Neural crest cell (in vitro differentiated cells): ENCODE measurements at regions not wholly inside any gene's neighbourhood (a gene's known extent, or its start where the extent isn't known, plus 50 kb on each side); places are given as distances from the start of the nearest gene placed in this dataset.

Experiments
- DNase-seq: peaks from one replicate; pipeline ENCODE4 v3.0.0; 2021; ENCODE audit warnings: low read depth, mixed read lengths, low spot score
- H3K27ac Mint-ChIP-seq: one replicate; pipeline ENCODE4 v1.8.0; 2021; ENCODE audit warnings: mild to moderate bottlenecking, mixed read lengths; ENCODE audit not compliant: unreplicated experiment
- H3K27me3 Mint-ChIP-seq: 2 replicates; pipeline ENCODE4 v1.8.0; 2021; ENCODE audit warnings: low read depth, mild to moderate bottlenecking, mixed read lengths
- H3K36me3 Mint-ChIP-seq: 2 replicates; pipeline ENCODE4 v1.8.0; 2021; ENCODE audit warnings: low read depth, mild to moderate bottlenecking, mixed read lengths
- H3K4me1 Mint-ChIP-seq: 2 replicates; pipeline ENCODE4 v1.8.0; 2021; ENCODE audit warnings: mixed read lengths
- H3K4me3 Mint-ChIP-seq: one replicate; pipeline ENCODE4 v1.8.0; 2021; ENCODE audit warnings: mild to moderate bottlenecking, mixed read lengths
- H3K9me3 Mint-ChIP-seq: 2 replicates; pipeline ENCODE4 v1.8.0; 2021; ENCODE audit warnings: mixed read lengths
- CTCF ChIP-seq: fragments of 200-600 bp; sonication (generic); conservative IDR thresholded peaks from 2 replicates; pipeline ENCODE4 v1.5.0; 2021; ENCODE audit warnings: antibody characterized with exemption, mild to moderate bottlenecking

GRCh38 chr13:74570834-74571233 lies 436.6 kb upstream of the KLF12 start:
- Mint-ChIP-seq H3K4me1 (peaks cover 13% of the 10 kb centered on the region), H3K4me3 (no peak overlapping the region), H3K27ac (no peak overlapping the region), H3K9me3 (no peaks in the 10 kb centered on the region), H3K27me3 (no peaks in the 10 kb centered on the region), H3K36me3 (no peaks in the 10 kb centered on the region)
- no peak for DNase-seq
- no peak for TF ChIP-seq CTCF

- no peaks in the 10 kb centered on the region for H3K36me3 Mint-ChIP-seq
- no peak overlapping the region for H3K4me3 Mint-ChIP-seq
- no peak for TF ChIP-seq CTCF
- no peak overlapping the region for H3K27ac Mint-ChIP-seq
- DNase-seq, result no peak
- no peaks in the 10 kb centered on the region for H3K27me3 Mint-ChIP-seq
- H3K4me1 Mint-ChIP-seq, result peaks cover 7% of the 10 kb centered on the region
- peaks cover 2% of the 10 kb centered on the region for H3K9me3 Mint-ChIP-seq
Observed at GRCh38 chr13:74570046-74570445, 435.8 kb upstream of the KLF12 start.

GRCh38 chr13:74569251-74569650 lies 435.0 kb upstream of the KLF12 start:
- no peak overlapping the region for H3K4me3 Mint-ChIP-seq
- H3K36me3 Mint-ChIP-seq, result no peaks in the 10 kb centered on the region
- H3K27me3 Mint-ChIP-seq, result no peaks in the 10 kb centered on the region
- H3K9me3 Mint-ChIP-seq, result peaks cover 5% of the 10 kb centered on the region
- DNase-seq, result no peak
- no peak for TF ChIP-seq CTCF
- peaks cover 3% of the 10 kb centered on the region for H3K4me1 Mint-ChIP-seq
- H3K27ac Mint-ChIP-seq, result no peak overlapping the region

GRCh38 chr13:74567485-74567884 lies 433.3 kb upstream of the KLF12 start:
- Mint-ChIP-seq H3K36me3 (no peaks in the 10 kb centered on the region), H3K4me1 (peaks cover 3% of the 10 kb centered on the region), H3K9me3 (peaks cover 5% of the 10 kb centered on the region), H3K27ac (no peak overlapping the region), H3K27me3 (no peaks in the 10 kb centered on the region), H3K4me3 (no peak overlapping the region)
- DNase-seq, result no peak
- no peak for TF ChIP-seq CTCF

- H3K9me3 Mint-ChIP-seq, result peaks cover 5% of the 10 kb centered on the region
- H3K27me3 Mint-ChIP-seq, result no peaks in the 10 kb centered on the region
- no peak overlapping the region for H3K27ac Mint-ChIP-seq
- DNase-seq, result no peak
- peaks cover 8% of the 10 kb centered on the region for H3K4me1 Mint-ChIP-seq
- H3K36me3 Mint-ChIP-seq, result no peaks in the 10 kb centered on the region
- no peak overlapping the region for H3K4me3 Mint-ChIP-seq
- no peak for TF ChIP-seq CTCF
Observed at GRCh38 chr13:74562381-74562780, 428.2 kb upstream of the KLF12 start.

- Mint-ChIP-seq H3K4me1 (peaks cover 10% of the 10 kb centered on the region), H3K27ac (no peak overlapping the region), H3K4me3 (no peak overlapping the region), H3K36me3 (no peaks in the 10 kb centered on the region), H3K9me3 (peaks cover 5% of the 10 kb centered on the region), H3K27me3 (no peaks in the 10 kb centered on the region)
- no peak for TF ChIP-seq CTCF
- no peak for DNase-seq
Observed at GRCh38 chr13:74561155-74561554, 427.0 kb upstream of the KLF12 start.
